Suprapubic skin (tissue), 4 donors: ENCODE measurements at regions not wholly inside any gene's neighbourhood (a gene's known extent, or its start where the extent isn't known, plus 50 kb on each side); places are given as distances from the start of the nearest gene placed in this dataset.

Source experiments
- DNase-seq, 2 donors: peaks; one replicate each; pipeline ENCODE4 v3.0.0-alpha.2; 2019; ENCODE audit warnings: low spot score in 2 of 2
- H3K27ac ChIP-seq: fragments of 200-600 bp; sonication (generic); one replicate; pipeline ENCODE4 v1.5.1; 2019
- H3K27me3 ChIP-seq: fragments of 200-600 bp; sonication (generic); one replicate; pipeline ENCODE4 v1.5.1; 2019
- H3K36me3 ChIP-seq: fragments of 200-600 bp; sonication (generic); one replicate; pipeline ENCODE4 v1.5.1; 2019
- H3K4me1 ChIP-seq: fragments of 200-600 bp; sonication (generic); one replicate; pipeline ENCODE4 v1.5.1; 2019
- H3K4me3 ChIP-seq: fragments of 200-600 bp; sonication (generic); one replicate; pipeline ENCODE4 v1.5.1; 2019; ENCODE audit warnings: mild to moderate bottlenecking
- H3K9me3 ChIP-seq: fragments of 200-600 bp; sonication (generic); one replicate; pipeline ENCODE4 v1.5.1; 2019
- EP300 ChIP-seq: sonication (generic); formaldehyde crosslinking; IDR thresholded peaks from one replicate; pipeline ENCODE4 v1.6.1; 2017; ENCODE audit warnings: antibody characterized with exemption
- POLR2A ChIP-seq, 2 donors: fragments of 450-650 bp; IDR thresholded peaks; one replicate each; pipeline ENCODE4 v1.6.1; 2017; ENCODE audit warnings: antibody characterized with exemption in 2 of 2, mild to moderate bottlenecking in 2 of 2, moderate library complexity in 2 of 2
- POLR2AphosphoS5 ChIP-seq, 3 donors: sonication (generic); formaldehyde crosslinking; IDR thresholded peaks; one replicate each; pipeline ENCODE4 v1.6.1; 2017; ENCODE audit warnings: antibody characterized with exemption in 3 of 3
- WGBS: methylation state at CpG from one replicate; pipeline ENCODE4 v1.1.5; 2018; 5-methylcytosine and 5-hydroxymethylcytosine counted together
- TF ChIP-seq, protein P1 (sequence below), 2 donors: fragments of 200-600 bp in 1 of 2; fragments of 450-650 bp in 1 of 2; sonication (generic) in 1 of 2; IDR thresholded peaks; one replicate each; pipeline ENCODE4 v1.5.1; 2016 to 2019; ENCODE audit warnings: antibody characterized with exemption in 2 of 2, mild to moderate bottlenecking in 1 of 2, moderate library complexity in 1 of 2

DNA sequence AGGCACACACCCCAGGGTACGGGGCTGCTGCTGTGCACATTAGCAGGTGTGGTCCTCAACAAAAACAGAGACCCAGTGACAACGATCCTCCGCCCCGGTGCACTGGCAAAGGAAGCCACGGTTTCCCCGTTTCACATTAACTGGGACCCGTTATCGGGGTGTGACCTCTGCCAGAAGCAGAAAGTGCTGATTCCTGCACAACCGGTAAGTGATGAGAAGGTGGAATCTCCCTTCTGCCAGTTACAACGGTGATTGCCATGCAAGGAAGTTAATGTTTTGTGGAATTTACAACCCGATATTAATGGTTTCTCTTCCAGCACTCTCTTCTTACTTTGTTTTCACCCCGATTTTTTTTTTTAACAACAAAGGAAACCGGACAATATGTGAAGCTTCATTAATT, 294.9 kb upstream of the IRX1 start:
- 52% methylated on average over 13 of the region's 13 CpGs for WGBS
- TF ChIP-seq EP300 (no peak), POLR2A (IDR thresholded peaks at IDR 0.05) (no peak), POLR2AphosphoS5 (IDR thresholded peaks at IDR 0.05) (no peak)
- TF ChIP-seq, protein P1, sequence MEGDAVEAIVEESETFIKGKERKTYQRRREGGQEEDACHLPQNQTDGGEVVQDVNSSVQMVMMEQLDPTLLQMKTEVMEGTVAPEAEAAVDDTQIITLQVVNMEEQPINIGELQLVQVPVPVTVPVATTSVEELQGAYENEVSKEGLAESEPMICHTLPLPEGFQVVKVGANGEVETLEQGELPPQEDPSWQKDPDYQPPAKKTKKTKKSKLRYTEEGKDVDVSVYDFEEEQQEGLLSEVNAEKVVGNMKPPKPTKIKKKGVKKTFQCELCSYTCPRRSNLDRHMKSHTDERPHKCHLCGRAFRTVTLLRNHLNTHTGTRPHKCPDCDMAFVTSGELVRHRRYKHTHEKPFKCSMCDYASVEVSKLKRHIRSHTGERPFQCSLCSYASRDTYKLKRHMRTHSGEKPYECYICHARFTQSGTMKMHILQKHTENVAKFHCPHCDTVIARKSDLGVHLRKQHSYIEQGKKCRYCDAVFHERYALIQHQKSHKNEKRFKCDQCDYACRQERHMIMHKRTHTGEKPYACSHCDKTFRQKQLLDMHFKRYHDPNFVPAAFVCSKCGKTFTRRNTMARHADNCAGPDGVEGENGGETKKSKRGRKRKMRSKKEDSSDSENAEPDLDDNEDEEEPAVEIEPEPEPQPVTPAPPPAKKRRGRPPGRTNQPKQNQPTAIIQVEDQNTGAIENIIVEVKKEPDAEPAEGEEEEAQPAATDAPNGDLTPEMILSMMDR (IDR thresholded peaks at IDR 0.05) = no peak

DNA sequence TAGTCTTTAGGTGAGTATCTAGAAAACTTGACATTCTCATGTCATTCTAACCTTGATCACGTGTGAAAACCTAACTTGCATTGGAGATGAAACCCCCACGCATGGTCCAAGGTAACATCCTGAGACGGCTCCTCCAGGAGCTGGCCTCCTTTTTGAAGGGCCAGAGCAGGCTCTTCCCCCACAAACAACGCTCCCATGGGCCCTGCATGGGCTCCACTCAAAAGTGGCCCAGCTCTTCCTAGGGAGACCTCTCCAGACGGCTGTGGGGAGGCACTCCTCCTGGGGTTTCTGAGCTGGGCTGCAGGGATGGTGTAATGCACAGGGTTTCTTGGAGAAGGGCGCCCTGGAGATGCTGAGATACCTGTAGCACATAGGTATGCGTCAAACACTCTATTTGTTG, 296.2 kb upstream of the IRX1 start:
- WGBS = 95% methylated on average over 5 of the region's 7 CpGs
- DNase-seq = no peak

More for the DNA sequence above, 294.9 kb upstream of the IRX1 start:
- Histone ChIP-seq H3K9me3 (no peaks in the 10 kb centered on the region), H3K36me3 (no peaks in the 10 kb centered on the region), H3K27ac (no peak overlapping the region), H3K4me3 (no peak overlapping the region), H3K4me1 (peaks cover 4% of the 10 kb centered on the region), H3K27me3 (no peaks in the 10 kb centered on the region)
- no peak for DNase-seq

DNA sequence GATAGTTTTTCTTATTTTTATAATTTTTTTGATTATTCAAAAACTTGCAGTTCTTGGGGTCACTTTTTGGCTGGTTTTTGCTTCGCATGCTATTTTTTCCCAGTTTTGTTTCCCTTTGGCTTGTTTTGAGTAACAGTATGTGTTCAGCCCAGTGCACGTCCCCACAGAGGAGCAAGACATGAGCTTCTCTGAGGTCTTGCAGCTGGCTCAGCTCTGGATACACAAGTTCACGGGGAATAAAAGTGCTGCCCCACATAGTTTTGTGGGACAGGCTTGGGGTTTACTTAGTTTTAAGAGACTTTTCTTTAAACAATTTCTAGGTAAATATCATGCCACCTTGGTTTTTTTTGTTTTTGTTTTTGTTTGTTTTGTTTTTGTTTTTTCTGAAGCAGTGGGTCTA, 297.8 kb upstream of the IRX1 start:
- WGBS = 94% methylated on average over 3 of the region's 3 CpGs

More for the DNA sequence above, 296.2 kb upstream of the IRX1 start:
- H3K4me1 ChIP-seq = peaks cover 4% of the 10 kb centered on the region
- H3K27me3 ChIP-seq = no peaks in the 10 kb centered on the region
- TF ChIP-seq EP300 (no peak), POLR2AphosphoS5 (IDR thresholded peaks at IDR 0.05) (no peak), POLR2A (IDR thresholded peaks at IDR 0.05) (no peak)
- TF ChIP-seq, protein P1 (IDR thresholded peaks at IDR 0.05) = no peak
- no peak overlapping the region for H3K4me3 ChIP-seq
- H3K9me3 ChIP-seq = no peaks in the 10 kb centered on the region
- H3K27ac ChIP-seq = no peak overlapping the region
- H3K36me3 ChIP-seq = no peaks in the 10 kb centered on the region

DNA sequence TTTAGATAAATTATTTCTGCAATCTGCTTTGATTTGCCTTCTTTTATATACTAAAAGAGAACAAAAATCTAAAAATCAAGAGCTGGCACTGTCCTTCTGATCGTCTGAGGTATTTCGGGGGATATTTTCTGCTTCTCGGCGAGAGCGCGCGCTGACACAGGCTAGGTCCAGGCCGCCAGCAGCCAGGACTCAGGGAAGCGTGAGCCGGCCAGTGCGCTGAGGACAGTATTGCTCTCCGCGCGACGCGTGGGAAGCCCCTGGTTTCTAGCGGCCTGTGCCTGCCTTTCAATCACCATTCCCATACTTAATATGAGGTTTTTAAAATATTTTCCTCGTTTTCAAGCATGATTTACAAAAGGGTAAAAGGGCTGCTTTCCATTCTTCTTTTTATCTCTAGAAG, 307.3 kb upstream of the IRX1 start:
- Histone ChIP-seq H3K4me3 (no peak overlapping the region), H3K4me1 (no peaks in the 10 kb centered on the region), H3K9me3 (no peaks in the 10 kb centered on the region), H3K27ac (no peak overlapping the region), H3K27me3 (no peaks in the 10 kb centered on the region), H3K36me3 (no peaks in the 10 kb centered on the region)
- WGBS = 94% methylated on average over 18 of the region's 18 CpGs
- TF ChIP-seq EP300 (no peak), POLR2A (IDR thresholded peaks at IDR 0.05) (no peak), POLR2AphosphoS5 (IDR thresholded peaks at IDR 0.05) (no peak)
- TF ChIP-seq, protein P1 (IDR thresholded peaks at IDR 0.05) = no peak
- DNase-seq = no peak

More for the DNA sequence above, 297.8 kb upstream of the IRX1 start:
- H3K9me3 ChIP-seq = no peaks in the 10 kb centered on the region
- no peak overlapping the region for H3K27ac ChIP-seq
- TF ChIP-seq EP300 (no peak), POLR2A (IDR thresholded peaks at IDR 0.05) (no peak), POLR2AphosphoS5 (IDR thresholded peaks at IDR 0.05) (no peak)
- TF ChIP-seq, protein P1 (IDR thresholded peaks at IDR 0.05) = no peak
- H3K4me1 ChIP-seq = no peaks in the 10 kb centered on the region
- no peak for DNase-seq
- no peaks in the 10 kb centered on the region for H3K36me3 ChIP-seq
- H3K4me3 ChIP-seq = no peak overlapping the region
- H3K27me3 ChIP-seq = no peaks in the 10 kb centered on the region

DNA sequence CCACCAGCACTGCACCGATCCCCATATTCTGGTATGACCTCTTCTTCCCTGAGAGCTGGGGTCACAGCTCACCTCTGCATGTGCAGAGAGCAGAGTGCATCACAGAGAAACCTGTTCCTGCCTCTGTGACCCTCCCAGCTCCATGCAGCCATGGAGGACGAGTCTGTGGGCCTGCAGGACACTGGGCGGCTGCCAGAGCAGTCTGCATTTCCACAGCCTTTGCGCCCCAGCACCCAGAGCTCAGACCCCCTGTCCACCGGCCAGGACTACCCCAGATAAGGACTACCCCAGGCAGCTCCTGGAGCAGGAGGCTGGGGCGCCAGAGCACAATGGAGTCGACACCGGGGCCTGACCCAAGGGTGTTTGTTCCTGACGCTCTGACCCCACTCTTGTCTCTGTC, 308.1 kb upstream of the IRX1 start:
- Histone ChIP-seq H3K4me1 (no peaks in the 10 kb centered on the region), H3K36me3 (no peaks in the 10 kb centered on the region), H3K27ac (no peak overlapping the region), H3K27me3 (no peaks in the 10 kb centered on the region), H3K4me3 (no peak overlapping the region), H3K9me3 (no peaks in the 10 kb centered on the region)
- WGBS = 83% methylated on average over 9 of the region's 9 CpGs
- TF ChIP-seq POLR2AphosphoS5 (IDR thresholded peaks at IDR 0.05) (no peak), EP300 (no peak), POLR2A (IDR thresholded peaks at IDR 0.05) (no peak)
- TF ChIP-seq, protein P1 (IDR thresholded peaks at IDR 0.05) = no peak
- DNase-seq = no peak
